ENCODE measurements at regions not wholly inside any gene's neighbourhood (a gene's known extent, or its start where the extent isn't known, plus 50 kb on each side); places are given as distances from the start of the nearest gene placed in this dataset.

- Mint-ChIP-seq H3K27ac (no peak overlapping the region), H3K27me3 (ENCODE audit: low read depth) (no peaks in the 10 kb centered on the region), H3K4me1 (peaks cover 2% of the 10 kb centered on the region), H3K9me3 (no peaks in the 10 kb centered on the region), H3K36me3 (no peaks in the 10 kb centered on the region), H3K4me3 (no peak overlapping the region)
- TF ChIP-seq, protein P1, sequence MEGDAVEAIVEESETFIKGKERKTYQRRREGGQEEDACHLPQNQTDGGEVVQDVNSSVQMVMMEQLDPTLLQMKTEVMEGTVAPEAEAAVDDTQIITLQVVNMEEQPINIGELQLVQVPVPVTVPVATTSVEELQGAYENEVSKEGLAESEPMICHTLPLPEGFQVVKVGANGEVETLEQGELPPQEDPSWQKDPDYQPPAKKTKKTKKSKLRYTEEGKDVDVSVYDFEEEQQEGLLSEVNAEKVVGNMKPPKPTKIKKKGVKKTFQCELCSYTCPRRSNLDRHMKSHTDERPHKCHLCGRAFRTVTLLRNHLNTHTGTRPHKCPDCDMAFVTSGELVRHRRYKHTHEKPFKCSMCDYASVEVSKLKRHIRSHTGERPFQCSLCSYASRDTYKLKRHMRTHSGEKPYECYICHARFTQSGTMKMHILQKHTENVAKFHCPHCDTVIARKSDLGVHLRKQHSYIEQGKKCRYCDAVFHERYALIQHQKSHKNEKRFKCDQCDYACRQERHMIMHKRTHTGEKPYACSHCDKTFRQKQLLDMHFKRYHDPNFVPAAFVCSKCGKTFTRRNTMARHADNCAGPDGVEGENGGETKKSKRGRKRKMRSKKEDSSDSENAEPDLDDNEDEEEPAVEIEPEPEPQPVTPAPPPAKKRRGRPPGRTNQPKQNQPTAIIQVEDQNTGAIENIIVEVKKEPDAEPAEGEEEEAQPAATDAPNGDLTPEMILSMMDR (IDR thresholded peaks at IDR 0.05; ENCODE audit: unreplicated experiment) = no peak
- no peak for DNase-seq (ENCODE audit: low spot score in 2 of 2, unreplicated experiment in 2 of 2)
Measured at GRCh38 chr10:4028027-4028471, 243.0 kb upstream of the KLF6 start.

GRCh38 chr10:4025339-4025738, 240.3 kb upstream of the KLF6 start:
- H3K27ac Mint-ChIP-seq = no peak overlapping the region
- H3K27me3 Mint-ChIP-seq (ENCODE audit: low read depth) = no peaks in the 10 kb centered on the region
- no peaks in the 10 kb centered on the region for H3K36me3 Mint-ChIP-seq
- TF ChIP-seq, protein P1 (IDR thresholded peaks at IDR 0.05; ENCODE audit: unreplicated experiment) = no peak
- H3K4me3 Mint-ChIP-seq = no peak overlapping the region
- no peak for DNase-seq (ENCODE audit: low spot score in 2 of 2, unreplicated experiment in 2 of 2)
- H3K9me3 Mint-ChIP-seq = peaks cover 7% of the 10 kb centered on the region
- peaks cover 2% of the 10 kb centered on the region for H3K4me1 Mint-ChIP-seq

DNA sequence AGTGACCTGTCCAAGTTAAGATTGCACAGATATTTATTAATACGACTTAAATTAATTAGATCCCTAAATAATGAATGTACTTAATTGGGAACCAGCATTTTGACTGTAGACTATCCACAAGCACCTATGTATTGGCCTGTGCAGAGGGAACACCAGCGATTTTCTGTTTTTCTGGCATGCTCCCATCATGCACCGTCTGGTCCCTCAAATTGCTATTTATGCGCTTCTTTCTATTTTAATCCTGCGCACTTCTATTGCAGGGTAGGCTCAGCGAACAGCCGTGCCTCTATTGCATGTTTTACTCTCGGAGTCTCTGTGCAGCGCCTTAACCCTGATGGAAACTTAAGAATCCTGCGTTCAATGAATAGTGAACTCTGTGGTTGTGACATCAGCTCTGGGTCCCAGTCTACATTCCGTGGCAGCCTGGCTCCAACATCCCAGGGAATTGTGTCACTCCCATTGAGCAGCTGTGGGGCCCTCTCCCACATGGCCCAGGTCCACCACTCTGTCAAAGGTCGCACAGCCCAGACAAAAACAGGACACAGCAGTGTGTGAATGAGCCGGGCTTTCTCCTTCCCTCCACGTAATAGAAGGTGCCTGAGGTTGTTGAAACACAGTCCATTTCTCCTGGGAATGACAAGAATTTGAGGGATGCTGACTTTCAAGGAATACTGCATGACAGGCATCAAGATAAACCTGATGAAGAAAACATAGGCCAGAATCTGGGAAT, 239.7 kb upstream of the KLF6 start:
- no peak for DNase-seq (ENCODE audit: low spot score in 2 of 2, unreplicated experiment in 2 of 2)
- Mint-ChIP-seq H3K4me1 (peaks cover 2% of the 10 kb centered on the region), H3K27ac (no peak overlapping the region), H3K9me3 (peaks cover 7% of the 10 kb centered on the region), H3K36me3 (no peaks in the 10 kb centered on the region), H3K27me3 (ENCODE audit: low read depth) (no peaks in the 10 kb centered on the region), H3K4me3 (no peak overlapping the region)
- TF ChIP-seq, protein P1 (IDR thresholded peaks at IDR 0.05; ENCODE audit: unreplicated experiment) = no peak

DNA sequence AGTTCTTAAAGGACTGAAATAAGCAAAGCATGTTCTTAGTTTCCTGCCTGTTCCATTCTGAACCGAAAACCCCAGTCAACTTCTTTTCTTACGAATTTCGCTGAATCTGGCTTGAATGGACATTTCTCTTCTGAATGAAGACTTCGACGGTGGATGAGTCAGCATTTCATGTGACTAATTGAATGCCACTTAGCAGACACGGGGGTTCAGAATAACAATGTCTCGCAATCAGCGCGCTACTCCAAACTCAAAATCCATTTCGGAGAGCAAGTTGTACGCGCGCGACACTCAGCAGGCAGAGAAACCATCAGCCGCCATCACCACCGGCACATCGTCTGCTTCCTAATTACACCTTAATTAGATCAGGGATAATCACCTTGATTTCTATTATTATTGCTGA, 239.0 kb upstream of the KLF6 start:
- Mint-ChIP-seq H3K4me3 (no peak overlapping the region), H3K27ac (no peak overlapping the region), H3K36me3 (no peaks in the 10 kb centered on the region), H3K4me1 (peaks cover 2% of the 10 kb centered on the region), H3K27me3 (ENCODE audit: low read depth) (no peaks in the 10 kb centered on the region), H3K9me3 (peaks cover 7% of the 10 kb centered on the region)
- no peak for DNase-seq (ENCODE audit: low spot score in 2 of 2, unreplicated experiment in 2 of 2)
- TF ChIP-seq, protein P1 (IDR thresholded peaks at IDR 0.05; ENCODE audit: unreplicated experiment) = no peak

DNA sequence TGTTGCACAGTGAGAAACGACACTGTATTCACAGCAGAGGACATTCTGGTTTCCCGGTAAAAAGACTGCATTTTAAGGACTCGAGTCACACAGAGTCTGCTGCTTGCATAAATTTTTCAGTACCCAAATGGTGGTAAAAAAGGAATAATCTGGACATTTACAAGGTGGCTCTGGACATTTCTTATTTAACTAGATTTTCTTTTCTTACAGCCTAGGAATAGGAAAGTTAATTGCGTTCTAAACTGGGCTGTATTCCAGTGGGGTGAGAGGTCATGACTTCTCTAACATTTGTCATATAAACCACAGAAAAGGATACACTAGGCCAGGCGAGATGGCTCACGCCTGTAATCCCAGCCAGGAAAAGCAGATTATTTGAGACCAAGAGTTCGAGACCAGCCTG, 237.5 kb upstream of the KLF6 start:
- peaks cover 7% of the 10 kb centered on the region for H3K9me3 Mint-ChIP-seq
- no peak overlapping the region for H3K4me3 Mint-ChIP-seq
- TF ChIP-seq, protein P1 (IDR thresholded peaks at IDR 0.05; ENCODE audit: unreplicated experiment) = no peak
- H3K27ac Mint-ChIP-seq = no peak overlapping the region
- no peak for DNase-seq (ENCODE audit: low spot score in 2 of 2, unreplicated experiment in 2 of 2)
- peaks cover 2% of the 10 kb centered on the region for H3K4me1 Mint-ChIP-seq
- no peaks in the 10 kb centered on the region for H3K27me3 Mint-ChIP-seq (ENCODE audit: low read depth)
- H3K36me3 Mint-ChIP-seq = no peaks in the 10 kb centered on the region
